Mucosa of descending colon (tissue), 3 donors: ENCODE measurements at regions not wholly inside any gene's neighbourhood (a gene's known extent, or its start where the extent isn't known, plus 50 kb on each side); places are given as distances from the start of the nearest gene placed in this dataset.

Source experiments
- ATAC-seq: fragments of 200-7000 bp; cut with Tn5 transposase; one replicate; pipeline ENCODE4 v1.9.1; 2020; ENCODE audit warnings: mild to moderate bottlenecking, moderate library complexity
- DNase-seq, 3 donors: peaks; one replicate each; pipeline ENCODE4 v3.0.0-alpha.2; 2020
- H3K36me3 ChIP-seq: fragments of 200-600 bp; one replicate; pipeline ENCODE4 v1.8.0; 2021; ENCODE audit warnings: low read depth, mild to moderate bottlenecking
- H3K4me1 ChIP-seq: fragments of 200-600 bp; one replicate; pipeline ENCODE4 v1.8.0; 2021; ENCODE audit warnings: low read depth, mild to moderate bottlenecking
- H3K4me3 ChIP-seq: fragments of 200-600 bp; one replicate; pipeline ENCODE4 v1.8.0; 2021; ENCODE audit warnings: mild to moderate bottlenecking
- H3K9me3 ChIP-seq: fragments of 200-600 bp; one replicate; pipeline ENCODE4 v1.8.0; 2021; ENCODE audit warnings: mild to moderate bottlenecking
- intact Hi-C, 2 donors: fragments of 100-400 bp; cut with DNase I in 1 of 2; cut with micrococcal nuclease in 1 of 2; formaldehyde crosslinking; loops; one replicate each; pipeline versions ENCODE4 v1.11.0 to v1.11.1; 2022; cut with DNase I, micrococcal nuclease
- TF ChIP-seq, protein P1 (sequence below): fragments of 200-600 bp; IDR thresholded peaks from one replicate; pipeline ENCODE4 v1.8.0; 2022; ENCODE audit warnings: antibody characterized with exemption, mild to moderate bottlenecking
- donor health status: DM: no; HTN: no; CAD: no; lungs with moderate emphysema.
- donor health status: DM: no; HTN: no; CAD: no.
- donor health status: DM: no; HTN: yes; CAD: no.

DNA sequence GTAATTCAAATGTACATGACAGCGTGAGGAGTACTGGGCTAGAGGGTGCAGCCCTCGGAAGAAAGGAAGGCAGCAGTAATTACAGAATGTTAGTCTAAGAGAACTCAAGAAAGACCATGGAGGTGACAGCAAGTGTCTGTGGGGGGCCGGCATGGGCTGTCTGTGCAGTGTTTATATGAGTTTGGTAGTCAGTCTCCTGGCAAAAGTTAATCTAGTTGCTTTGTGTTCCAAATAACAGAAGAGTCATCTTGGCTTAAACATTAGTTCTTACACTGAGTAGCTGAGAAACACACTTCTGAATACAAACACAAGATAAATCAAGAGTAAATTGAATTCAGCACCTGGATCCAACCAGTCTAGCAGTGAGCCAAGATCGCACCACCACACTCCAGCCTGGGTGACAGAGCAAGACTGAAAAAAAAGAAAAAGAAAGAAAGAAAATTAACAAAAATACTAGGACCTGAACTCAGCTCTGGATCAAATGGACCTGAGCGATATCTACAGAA is 189.3 kb upstream of the COX10 start:
- intact Hi-C loops, result no loop called here

GRCh38 chr17:13883659-13884058 is 185.6 kb upstream of the COX10 start:
- DNase-seq (no peak), ATAC-seq (no peak)
- Histone ChIP-seq H3K4me3 (no peak overlapping the region), H3K4me1 (no peaks in the 10 kb centered on the region), H3K9me3 (no peaks in the 10 kb centered on the region), H3K36me3 (no peaks in the 10 kb centered on the region)
- TF ChIP-seq, protein P1, sequence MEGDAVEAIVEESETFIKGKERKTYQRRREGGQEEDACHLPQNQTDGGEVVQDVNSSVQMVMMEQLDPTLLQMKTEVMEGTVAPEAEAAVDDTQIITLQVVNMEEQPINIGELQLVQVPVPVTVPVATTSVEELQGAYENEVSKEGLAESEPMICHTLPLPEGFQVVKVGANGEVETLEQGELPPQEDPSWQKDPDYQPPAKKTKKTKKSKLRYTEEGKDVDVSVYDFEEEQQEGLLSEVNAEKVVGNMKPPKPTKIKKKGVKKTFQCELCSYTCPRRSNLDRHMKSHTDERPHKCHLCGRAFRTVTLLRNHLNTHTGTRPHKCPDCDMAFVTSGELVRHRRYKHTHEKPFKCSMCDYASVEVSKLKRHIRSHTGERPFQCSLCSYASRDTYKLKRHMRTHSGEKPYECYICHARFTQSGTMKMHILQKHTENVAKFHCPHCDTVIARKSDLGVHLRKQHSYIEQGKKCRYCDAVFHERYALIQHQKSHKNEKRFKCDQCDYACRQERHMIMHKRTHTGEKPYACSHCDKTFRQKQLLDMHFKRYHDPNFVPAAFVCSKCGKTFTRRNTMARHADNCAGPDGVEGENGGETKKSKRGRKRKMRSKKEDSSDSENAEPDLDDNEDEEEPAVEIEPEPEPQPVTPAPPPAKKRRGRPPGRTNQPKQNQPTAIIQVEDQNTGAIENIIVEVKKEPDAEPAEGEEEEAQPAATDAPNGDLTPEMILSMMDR, result no peak
- intact Hi-C loops, result no loop called here

More for the DNA sequence above, 189.3 kb upstream of the COX10 start:
- Histone ChIP-seq H3K4me1 (no peaks in the 10 kb centered on the region), H3K9me3 (no peaks in the 10 kb centered on the region), H3K4me3 (no peak overlapping the region), H3K36me3 (no peaks in the 10 kb centered on the region)
- no peak for DNase-seq
- ATAC-seq, result no peak
- TF ChIP-seq, protein P1, result no peak

GRCh38 chr17:13884347-13884746 is 185.0 kb upstream of the COX10 start:
- no peaks in the 10 kb centered on the region for H3K9me3 ChIP-seq
- TF ChIP-seq, protein P1, result no peak
- H3K4me1 ChIP-seq, result no peaks in the 10 kb centered on the region
- intact Hi-C loops, result no loop called here
- DNase-seq (no peak), ATAC-seq (no peak)
- H3K36me3 ChIP-seq, result no peaks in the 10 kb centered on the region
- no peak overlapping the region for H3K4me3 ChIP-seq

- H3K4me3 ChIP-seq, result no peak overlapping the region
- no peak for ATAC-seq
Observed at GRCh38 chr17:13885550-13885949, 183.8 kb upstream of the COX10 start.

GRCh38 chr17:13885953-13886889 is 183.1 kb upstream of the COX10 start:
- no peaks in the 10 kb centered on the region for H3K9me3 ChIP-seq
- TF ChIP-seq, protein P1, result no peak
- H3K4me1 ChIP-seq, result no peaks in the 10 kb centered on the region
- ATAC-seq (peak; percentile 7), DNase-seq (no peak)
- no peaks in the 10 kb centered on the region for H3K36me3 ChIP-seq
- H3K4me3 ChIP-seq, result no peak overlapping the region
- intact Hi-C loops, result no loop called here

More at GRCh38 chr17:13885550-13885949, 183.8 kb upstream of the COX10 start:
- DNase-seq, result no peak
- Histone ChIP-seq H3K36me3 (no peaks in the 10 kb centered on the region), H3K9me3 (no peaks in the 10 kb centered on the region), H3K4me1 (no peaks in the 10 kb centered on the region)
- TF ChIP-seq, protein P1, result no peak
- intact Hi-C loops, result no loop called here
